GM12878 (cell line): ENCODE measurements at regions not wholly inside any gene's neighbourhood (a gene's known extent, or its start where the extent isn't known, plus 50 kb on each side); places are given as distances from the start of the nearest gene placed in this dataset.

Experiments
- ATAC-seq: fragments of 200-7000 bp; cut with Tn5 transposase; 3 replicates; pipeline ENCODE4 v1.9.1; 2020; ENCODE audit warnings: mild to moderate bottlenecking, moderate library complexity
- BruUV-seq: library from RNA; stranded (reverse); fragments of 400-500 nt; replicated peaks from 2 replicates; lab custom pipeline; 2021; lab: Mats Ljungman, UMichigan
- CTCF ChIA-PET: fragments of 300-600 bp; sonication (Branson Sonifier 250); formaldehyde crosslinking; extraction: SDS; loops from one replicate; lab custom pipeline; 2021; ENCODE audit warnings: inconsistent platforms; lab: Yijun Ruan, JAX
- POLR2A ChIA-PET: fragments of 350-600 bp; formaldehyde crosslinking; extraction: SDS; loops from one replicate; lab custom pipeline; 2021; ENCODE audit warnings: inconsistent platforms; lab: Charles Lee
- RAD21 ChIA-PET: fragments of 300-600 bp; sonication (Branson Sonifier 250); formaldehyde crosslinking; loops from one replicate; lab custom pipeline; 2023; ENCODE audit warnings: antibody characterized with exemption; ENCODE audit not compliant: unreplicated experiment; lab: Charles Lee
- SMC1A ChIA-PET: fragments of 300-600 bp; sonication (Branson Sonifier 250); formaldehyde crosslinking; loops from one replicate; lab custom pipeline; 2023; ENCODE audit not compliant: unreplicated experiment, uncharacterized antibody; lab: Charles Lee
- DNase-seq: peaks from one replicate; pipeline ENCODE4 v3.0.0-alpha.2; 2011; ENCODE audit warnings: low read depth, low spot score
- FAIRE-seq: peaks from 3 replicates; lab custom pipeline; 2011; peaks lifted over from hg19 to GRCh38; lab: Jason Lieb, UNC
- H2AFZ ChIP-seq: 2 replicates; pipeline ENCODE4 v1.6.0; 2011; ENCODE audit warnings: low read depth, low read length, control low read depth; ENCODE audit not compliant: control insufficient read depth
- H3K27ac ChIP-seq: 2 replicates; pipeline ENCODE4 v1.5.1; 2011; ENCODE audit warnings: control low read depth; ENCODE audit not compliant: control insufficient read depth, insufficient read depth
- H3K27me3 ChIP-seq, 2 experiments: replicated peaks in 1 of 2; 2 replicates each; pipeline versions ENCODE4 v1.6.0 to v1.6.1; 2011; ENCODE audit warnings: low read length in 1 of 2; ENCODE audit not compliant: control insufficient read depth in 2 of 2, insufficient read depth in 2 of 2
- H3K36me3 ChIP-seq, 2 experiments: 2 replicates each; pipeline ENCODE4 v1.5.1; 2011; ENCODE audit warnings: low read length in 1 of 2; ENCODE audit not compliant: control insufficient read depth in 2 of 2, insufficient read depth in 2 of 2
- H3K4me1 ChIP-seq: 2 replicates; pipeline ENCODE4 v1.6.1; 2011; ENCODE audit warnings: mild to moderate bottlenecking, low read length, moderate library complexity, mixed read lengths; ENCODE audit not compliant: control insufficient read depth, insufficient read depth
- H3K4me2 ChIP-seq: 2 replicates; pipeline ENCODE4 v1.6.0; 2011; ENCODE audit warnings: control low read depth; ENCODE audit not compliant: control insufficient read depth, insufficient read depth
- H3K4me3 ChIP-seq: fragments of 200-600 bp; sonication (generic); 2 replicates; pipeline ENCODE4 v1.5.1; 2016
- H3K79me2 ChIP-seq: 2 replicates; pipeline ENCODE4 v1.6.0; 2011; ENCODE audit warnings: low read length; ENCODE audit not compliant: control insufficient read depth, insufficient read depth
- H3K9ac ChIP-seq: 2 replicates; pipeline ENCODE4 v1.8.0; 2011; ENCODE audit warnings: low read length, control low read depth, mixed read lengths; ENCODE audit not compliant: control insufficient read depth, insufficient read depth
- H3K9me3 ChIP-seq: replicated peaks from 3 replicates; pipeline ENCODE4 v1.5.1; 2011; ENCODE audit warnings: mild to moderate bottlenecking, low read length; ENCODE audit not compliant: control insufficient read depth, insufficient read depth
- H4K20me1 ChIP-seq: 2 replicates; pipeline ENCODE4 v1.6.0; 2011; ENCODE audit not compliant: control insufficient read depth, insufficient read depth
- ATF2 ChIP-seq: IDR thresholded peaks from 2 replicates; pipeline ENCODE4 v1.6.1; 2012; ENCODE audit warnings: low read length, inconsistent platforms
- ATF3 ChIP-seq: IDR thresholded peaks from 2 replicates; pipeline ENCODE4 v1.6.1; 2011; ENCODE audit warnings: low read depth, mild to moderate bottlenecking, low read length, moderate library complexity, borderline replicate concordance; ENCODE audit errors: extremely low read depth
- BCLAF1 ChIP-seq: fragments of 450-650 bp; IDR thresholded peaks from 2 replicates; pipeline ENCODE4 v1.6.1; 2017; ENCODE audit warnings: antibody characterized with exemption, mild to moderate bottlenecking, moderate library complexity
- CEBPB ChIP-seq, 2 experiments: fragments of 150-350 bp in 1 of 2; IDR thresholded peaks; 2 replicates each; pipeline ENCODE4 v1.6.1; 2012 to 2014; ENCODE audit warnings: low read depth in 2 of 2, low read length in 2 of 2, borderline replicate concordance in 1 of 2, inconsistent platforms in 1 of 2
- CREB1 ChIP-seq: IDR thresholded peaks from 2 replicates; pipeline ENCODE4 v1.6.1; 2012; ENCODE audit warnings: low read depth, mild to moderate bottlenecking, inconsistent platforms
- KAT2A ChIP-seq: conservative IDR thresholded peaks from 2 replicates; pipeline ENCODE4 v1.6.1; 2011; ENCODE audit warnings: low read depth, low read length; ENCODE audit not compliant: control insufficient read depth
- MTA2 ChIP-seq: fragments of 450-650 bp; IDR thresholded peaks from 2 replicates; pipeline ENCODE4 v1.6.1; 2016; ENCODE audit warnings: low read depth, mild to moderate bottlenecking, moderate library complexity
- MYB ChIP-seq: fragments of 150-350 bp; IDR thresholded peaks from 2 replicates; pipeline ENCODE4 v1.6.1; 2014; ENCODE audit warnings: mild to moderate bottlenecking, low read depth, low read length, borderline replicate concordance
- NR2C2 ChIP-seq: IDR thresholded peaks from 2 replicates; pipeline ENCODE4 v1.6.1; 2011; ENCODE audit warnings: borderline replicate concordance, low read depth; ENCODE audit not compliant: control insufficient read depth, insufficient read length
- PAX5 ChIP-seq: IDR thresholded peaks from 2 replicates; pipeline ENCODE4 v1.6.1; 2011; ENCODE audit warnings: low read depth, low read length, borderline replicate concordance
- SRF ChIP-seq, 2 experiments: IDR thresholded peaks; 2 replicates each; pipeline ENCODE4 v1.6.1; 2011; ENCODE audit warnings: low read depth in 2 of 2, low read length in 2 of 2, mild to moderate bottlenecking in 1 of 2, moderate library complexity in 1 of 2
- STAT1 ChIP-seq: fragments of 450-650 bp; conservative IDR thresholded peaks from 2 replicates; pipeline ENCODE4 v1.6.1; 2014; ENCODE audit warnings: antibody characterized with exemption, mild to moderate bottlenecking
- TAF1 ChIP-seq: IDR thresholded peaks from 2 replicates; pipeline ENCODE4 v1.6.1; 2011; ENCODE audit warnings: mild to moderate bottlenecking, low read depth, low read length, borderline replicate concordance
- WRNIP1 ChIP-seq: IDR thresholded peaks from 2 replicates; pipeline ENCODE4 v1.6.1; 2011; ENCODE audit warnings: low read depth, low read length, improper control_type of control experiment, borderline replicate concordance
- ZNF622 ChIP-seq: fragments of 450-650 bp; IDR thresholded peaks from 2 replicates; pipeline ENCODE4 v1.6.1; 2017; ENCODE audit warnings: mild to moderate bottlenecking, inconsistent platforms
- WGBS: methylation state at CpG from one replicate; pipeline ENCODE4 v1.1.6; 2016; ENCODE audit warnings: low lambda C conversion rate; ENCODE audit not compliant: insufficient replicate concordance, insufficient coverage; ENCODE audit errors: missing lambda C conversion rate; 5-methylcytosine and 5-hydroxymethylcytosine counted together
- in situ Hi-C: fragments of 300-500 bp; cut with MboI; formaldehyde crosslinking; loops from 9 replicates; pipeline ENCODE4 v1.14.3; 2018; ENCODE audit warnings: mixed read lengths
- intact Hi-C: fragments of 100-400 bp; cut with micrococcal nuclease; formaldehyde crosslinking; loops from one replicate; pipeline ENCODE4 v1.14.2; 2022; ENCODE audit not compliant: unreplicated experiment

DNA sequence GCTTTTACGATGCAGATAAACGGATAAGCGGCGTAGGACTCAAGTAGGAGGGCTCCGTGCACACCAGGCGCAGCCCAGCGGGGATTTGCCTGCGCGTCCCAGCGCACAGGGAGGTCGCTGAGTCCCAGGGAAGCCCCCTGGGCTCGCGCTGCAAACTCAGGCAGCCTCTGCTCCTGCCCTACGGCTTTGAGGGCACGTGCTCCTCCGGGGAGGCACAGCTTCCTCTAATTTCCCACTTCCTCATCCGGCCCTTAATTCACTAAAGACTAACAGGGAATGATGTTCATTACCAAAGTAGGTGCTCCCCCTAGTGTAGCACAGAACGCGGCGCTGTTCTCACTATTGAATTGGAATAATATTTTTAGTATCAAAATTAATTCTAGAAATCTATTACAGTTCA is 825.4 kb downstream of the KCNJ18 start (continued):
- TF ChIP-seq NR2C2 = no peak
- no peak for TF ChIP-seq CEBPB (IDR thresholded peaks at IDR 0.05; ENCODE audit: borderline replicate concordance in 1 of 2, low read depth in 2 of 2, low read length in 2 of 2)

GRCh38 chr17:22518185-22518584 is 825.9 kb downstream of the KCNJ18 start:
- no peaks in the 10 kb centered on the region for H3K27me3 ChIP-seq
- 72% methylated on average over 7 of the region's 10 CpGs for WGBS
- no peaks in the 10 kb centered on the region; the same call in 2 of the 3 replicates for H3K9me3 ChIP-seq
- POLR2A ChIA-PET = no interaction called here
- no peaks in the 10 kb centered on the region for H4K20me1 ChIP-seq
- no peak overlapping the region for H3K9ac ChIP-seq
- ATAC-seq (no peak), FAIRE-seq (no peak), DNase-seq (no peak)
- no peaks in the 10 kb centered on the region for H3K4me1 ChIP-seq
- no peak overlapping the region for H3K27ac ChIP-seq
- H2AFZ ChIP-seq = no peak overlapping the region
- no peak overlapping the region for H3K4me2 ChIP-seq
- TF ChIP-seq ATF2 (no peak), SRF (IDR thresholded peaks at IDR 0.05; ENCODE audit: low read depth in 2 of 2, low read length in 2 of 2) (no peak), PAX5 (no peak), KAT2A (no peak), CREB1 (no peak), ATF3 (no peak), MYB (no peak), STAT1 (no peak), WRNIP1 (no peak), MTA2 (no peak), BCLAF1 (no peak), ZNF622 (no peak), TAF1 (no peak)
- no TSS peak for BruUV-seq
- no peak overlapping the region for H3K4me3 ChIP-seq
- intact Hi-C loops (no loop called here), in situ Hi-C loops (no loop called here)
- SMC1A ChIA-PET = no interaction called here
- RAD21 ChIA-PET = no interaction called here
- CTCF ChIA-PET = no interaction called here
- H3K79me2 ChIP-seq = no peaks in the 10 kb centered on the region
- H3K36me3 ChIP-seq = no peaks in the 10 kb centered on the region
